K562 (cell line): ENCODE measurements at regions not wholly inside any gene's neighbourhood (a gene's known extent, or its start where the extent isn't known, plus 50 kb on each side); places are given as distances from the start of the nearest gene placed in this dataset.

Experiments
- ATAC-seq: fragments of 200-7000 bp; cut with Tn5 transposase; 3 replicates; pipeline ENCODE4 v1.9.1; 2020; ENCODE audit warnings: moderate library complexity
- BruUV-seq: library from RNA; stranded (reverse); fragments of 400-500 nt; replicated peaks from 2 replicates; lab custom pipeline; 2021; lab: Mats Ljungman, UMichigan
- CTCF ChIA-PET: fragments of 300-600 bp; formaldehyde crosslinking; extraction: SDS; loops from one replicate; lab custom pipeline; 2021; ENCODE audit warnings: low intra/inter-chr PET ratio; lab: Yijun Ruan, JAX
- POLR2A ChIA-PET: fragments of 300-600, 350-650 bp; sonication (Branson Sonifier 250); formaldehyde crosslinking; extraction: SDS; loops from one replicate; lab custom pipeline; 2021; ENCODE audit warnings: antibody characterized with exemption, inconsistent platforms; lab: Yijun Ruan, JAX
- DNase-seq, 4 experiments: peaks; one replicate each; pipeline versions ENCODE4 v3.0.0 to v3.0.0-alpha.2; 2011 to 2018; ENCODE audit warnings: low spot score in 3 of 4, mixed read lengths in 3 of 4; ENCODE audit errors: extremely low read depth in 1 of 4
- FAIRE-seq: peaks from 2 replicates; lab custom pipeline; 2011; peaks lifted over from hg19 to GRCh38; lab: Jason Lieb, UNC
- H2AFZ ChIP-seq: 2 replicates; pipeline ENCODE4 v1.6.0; 2011; ENCODE audit warnings: low read depth, low read length, control low read depth, inconsistent platforms
- H3K27ac ChIP-seq: fragments of 200-600 bp; 3 replicates; pipeline ENCODE4 v1.8.0; 2011; ENCODE audit warnings: low read depth, mild to moderate bottlenecking, control low read depth, inconsistent platforms, low read length, moderate library complexity, mixed read lengths; ENCODE audit errors: extremely low read depth
- H3K27me3 ChIP-seq, 2 experiments: fragments of 300-600 bp in 1 of 2; 2 replicates in 1 of 2; 3 replicates in 1 of 2; pipeline versions ENCODE4 v1.6.0 to v1.8.0; 2011; ENCODE audit warnings: inconsistent platforms in 2 of 2, low read length in 2 of 2, mild to moderate bottlenecking in 1 of 2, mixed read lengths in 1 of 2, moderate library complexity in 1 of 2; ENCODE audit not compliant: control insufficient read depth in 2 of 2, insufficient read depth in 2 of 2
- H3K36me3 ChIP-seq: fragments of 300-600 bp; 3 replicates; pipeline ENCODE4 v1.8.0; 2011; ENCODE audit warnings: mild to moderate bottlenecking, low read length, inconsistent platforms; ENCODE audit not compliant: control insufficient read depth, insufficient read depth
- H3K4me1 ChIP-seq, 2 experiments: fragments of 200-600 bp in 1 of 2; replicated peaks in 1 of 2; 2 replicates in 1 of 2; 3 replicates in 1 of 2; pipeline versions ENCODE4 v1.5.1 to v1.8.0; 2011; ENCODE audit warnings: inconsistent platforms in 2 of 2, low read length in 2 of 2, mild to moderate bottlenecking in 1 of 2, mixed read lengths in 1 of 2, moderate library complexity in 1 of 2; ENCODE audit not compliant: control insufficient read depth in 2 of 2, insufficient read depth in 2 of 2
- H3K4me2 ChIP-seq: 2 replicates; pipeline ENCODE4 v1.6.1; 2011; ENCODE audit warnings: low read length, control low read depth, inconsistent platforms, mixed read lengths; ENCODE audit not compliant: insufficient read depth
- H3K4me3 ChIP-seq: fragments of 200-600 bp; sonication (generic), shearing (Covaris generic); 2 replicates; pipeline ENCODE4 v1.5.1; 2016; ENCODE audit warnings: control low read depth, inconsistent platforms
- H3K79me2 ChIP-seq: fragments of 200-600 bp; 3 replicates; pipeline ENCODE4 v1.8.0; 2011; ENCODE audit warnings: low read length, inconsistent platforms; ENCODE audit not compliant: control insufficient read depth, insufficient read depth
- H3K9ac ChIP-seq, 2 experiments: 2 replicates each; pipeline versions ENCODE4 v1.6.0 to v1.6.1; 2011; ENCODE audit warnings: low read depth in 2 of 2, low read length in 2 of 2, control low read depth in 1 of 2, inconsistent platforms in 1 of 2, mild to moderate bottlenecking in 1 of 2, mixed read lengths in 1 of 2; ENCODE audit not compliant: insufficient read depth in 1 of 2
- H3K9me1 ChIP-seq: one replicate; pipeline ENCODE4 v1.6.0; 2011; ENCODE audit warnings: inconsistent platforms, mild to moderate bottlenecking, low read length, moderate library complexity; ENCODE audit not compliant: control insufficient read depth, insufficient read depth
- H3K9me3 ChIP-seq: replicated peaks from 2 replicates; pipeline ENCODE4 v1.5.1; 2011; ENCODE audit warnings: low read depth, low read length, inconsistent platforms; ENCODE audit not compliant: control insufficient read depth, insufficient read depth
- H4K20me1 ChIP-seq: replicated peaks from 2 replicates; pipeline ENCODE4 v1.6.1; 2011; ENCODE audit warnings: low read length, inconsistent platforms, mixed read lengths; ENCODE audit not compliant: control insufficient read depth, insufficient read depth
- EGR1 ChIP-seq: fragments of 450-650 bp; conservative IDR thresholded peaks from 2 replicates; pipeline ENCODE4 v1.6.1; 2017; ENCODE audit warnings: mild to moderate bottlenecking
- ETS2 ChIP-seq: IDR thresholded peaks from 2 replicates; pipeline ENCODE4 v1.6.1; 2016; ENCODE audit warnings: borderline replicate concordance, missing genetic modification characterization, mild to moderate bottlenecking, moderate library complexity, missing compliant biosample characterization; ENCODE audit not compliant: poor library complexity, severe bottlenecking
- FOSL1 ChIP-seq: fragments of 200-800 bp; sonication (Bioruptor generic); conservative IDR thresholded peaks from 2 replicates; pipeline ENCODE4 v1.6.1; 2016; ENCODE audit warnings: missing genetic modification characterization, missing compliant biosample characterization
- GATAD2A ChIP-seq: fragments of 450-650 bp; IDR thresholded peaks from 2 replicates; pipeline ENCODE4 v1.6.1; 2017
- KDM1A ChIP-seq, 2 experiments: fragments of 450-650 bp; IDR thresholded peaks; 2 replicates each; pipeline ENCODE4 v1.6.1; 2016; ENCODE audit warnings: mild to moderate bottlenecking in 2 of 2
- PREB ChIP-seq: sonication (generic); formaldehyde crosslinking; IDR thresholded peaks from 2 replicates; pipeline ENCODE4 v1.8.1; 2023; ENCODE audit warnings: mild to moderate bottlenecking, missing genetic modification reagents
- SMAD2 ChIP-seq: fragments of 150-350 bp; IDR thresholded peaks from 2 replicates; pipeline ENCODE4 v1.6.1; 2014; ENCODE audit warnings: low read depth, mild to moderate bottlenecking, low read length
- SMARCC2 ChIP-seq: fragments of 450-650 bp; IDR thresholded peaks from 2 replicates; pipeline ENCODE4 v1.6.1; 2017; ENCODE audit warnings: antibody characterized with exemption, moderate library complexity, mild to moderate bottlenecking, low read depth
- ZFP30 ChIP-seq: fragments of 250-450 bp; sonication (Bioruptor Pico); IDR thresholded peaks from 2 replicates; pipeline ENCODE4 v1.8.0; 2022; ENCODE audit warnings: moderate library complexity, mild to moderate bottlenecking, inconsistent platforms, borderline replicate concordance
- ZNF23 ChIP-seq: fragments of 250-450 bp; sonication (Bioruptor Pico); IDR thresholded peaks from 2 replicates; pipeline ENCODE4 v1.4.0; 2020; ENCODE audit warnings: mild to moderate bottlenecking
- WGBS: fragments of 100-300 bp; shearing (Covaris generic); methylation state at CpG from one replicate; pipeline ENCODE4 v1.1.6; 2016; ENCODE audit warnings: low coverage, mixed read lengths; ENCODE audit not compliant: insufficient coverage; ENCODE audit errors: missing lambda C conversion rate; 5-methylcytosine and 5-hydroxymethylcytosine counted together
- in situ Hi-C: fragments of 300-500 bp; cut with MboI; formaldehyde crosslinking; loops from 4 replicates; pipeline ENCODE4 v1.15.0; 2018; ENCODE audit warnings: inconsistent platforms, mixed read lengths
- intact Hi-C: fragments of 100-400 bp; cut with micrococcal nuclease; formaldehyde crosslinking; loops from 2 replicates; pipeline ENCODE4 v1.14.2; 2022
- TF ChIP-seq, protein P1 (sequence below): sonication (generic); formaldehyde crosslinking; IDR thresholded peaks from 2 replicates; pipeline ENCODE4 v1.9.0; 2022; ENCODE audit warnings: mild to moderate bottlenecking, missing genetic modification reagents
- TF ChIP-seq, protein P2 (sequence below), 2 experiments: fragments of 250-450 bp in 1 of 2; fragments of 450-650 bp in 1 of 2; sonication (Bioruptor Pico) in 1 of 2; IDR thresholded peaks; 2 replicates each; pipeline versions ENCODE4 v1.6.1 to v1.8.0; 2016 to 2021; ENCODE audit warnings: mild to moderate bottlenecking in 2 of 2, moderate library complexity in 2 of 2, missing compliant biosample characterization in 1 of 2, missing genetic modification characterization in 1 of 2
- TF ChIP-seq, protein P3 (sequence below): IDR thresholded peaks from 3 replicates; pipeline ENCODE4 v1.6.1; 2011; ENCODE audit warnings: borderline replicate concordance, mild to moderate bottlenecking; ENCODE audit not compliant: insufficient read length, insufficient read depth
- TF ChIP-seq, protein P4 (sequence below): fragments of 250-450 bp; sonication (Bioruptor Pico); IDR thresholded peaks from 2 replicates; pipeline ENCODE4 v1.8.0; 2021; ENCODE audit warnings: moderate library complexity, mild to moderate bottlenecking, inconsistent platforms
- TF ChIP-seq, protein P5 (sequence below), 2 experiments: fragments of 450-650 bp in 1 of 2; IDR thresholded peaks; 2 replicates each; pipeline ENCODE4 v1.6.1; 2011 to 2017; ENCODE audit warnings: low read depth in 2 of 2, antibody characterized with exemption in 1 of 2, borderline replicate concordance in 1 of 2, low read length in 1 of 2, mild to moderate bottlenecking in 1 of 2, mixed read lengths in 1 of 2; ENCODE audit not compliant: control insufficient read depth in 1 of 2

- TF ChIP-seq, protein P1, sequence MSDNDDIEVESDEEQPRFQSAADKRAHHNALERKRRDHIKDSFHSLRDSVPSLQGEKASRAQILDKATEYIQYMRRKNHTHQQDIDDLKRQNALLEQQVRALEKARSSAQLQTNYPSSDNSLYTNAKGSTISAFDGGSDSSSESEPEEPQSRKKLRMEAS (CRISPR knock-in tag) = no peak
- TF ChIP-seq, protein P2, sequence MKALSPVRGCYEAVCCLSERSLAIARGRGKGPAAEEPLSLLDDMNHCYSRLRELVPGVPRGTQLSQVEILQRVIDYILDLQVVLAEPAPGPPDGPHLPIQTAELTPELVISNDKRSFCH (CRISPR knock-in tag; IDR thresholded peaks at IDR 0.05) = no peak
- TF ChIP-seq, protein P2 (tag; IDR thresholded peaks at IDR 0.05) = no peak
- no peak for TF ChIP-seq ZFP30 (CRISPR knock-in tag)
- TF ChIP-seq, protein P3, sequence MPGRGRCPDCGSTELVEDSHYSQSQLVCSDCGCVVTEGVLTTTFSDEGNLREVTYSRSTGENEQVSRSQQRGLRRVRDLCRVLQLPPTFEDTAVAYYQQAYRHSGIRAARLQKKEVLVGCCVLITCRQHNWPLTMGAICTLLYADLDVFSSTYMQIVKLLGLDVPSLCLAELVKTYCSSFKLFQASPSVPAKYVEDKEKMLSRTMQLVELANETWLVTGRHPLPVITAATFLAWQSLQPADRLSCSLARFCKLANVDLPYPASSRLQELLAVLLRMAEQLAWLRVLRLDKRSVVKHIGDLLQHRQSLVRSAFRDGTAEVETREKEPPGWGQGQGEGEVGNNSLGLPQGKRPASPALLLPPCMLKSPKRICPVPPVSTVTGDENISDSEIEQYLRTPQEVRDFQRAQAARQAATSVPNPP = no peak
- TF ChIP-seq ZNF23 (CRISPR knock-in tag) = no peak
Observed at GRCh38 chr13:111654531-111654930, 334.1 kb downstream of the TEX29 start (continued).

DNA sequence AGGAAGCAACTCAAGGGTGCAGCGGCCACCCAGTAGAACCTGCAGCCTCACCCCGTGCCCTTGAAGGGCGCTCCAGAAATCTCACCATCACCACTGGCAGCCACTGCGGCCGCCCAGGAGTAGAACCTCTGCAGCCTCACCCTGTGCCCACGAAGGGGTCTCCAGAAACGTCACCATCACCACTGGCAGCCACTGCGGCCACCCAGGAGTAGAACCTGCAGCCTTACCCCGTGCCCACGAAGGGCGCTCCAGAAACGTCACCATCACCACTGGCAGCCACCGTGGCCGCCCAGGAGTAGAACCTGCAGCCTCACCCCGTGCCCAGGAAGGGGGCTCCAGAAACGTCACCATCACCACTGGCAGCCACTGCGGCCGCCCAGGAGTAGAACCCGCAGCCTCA is 336.0 kb downstream of the TEX29 start:
- CTCF ChIA-PET = no interaction called here
- DNase-seq (no peak), FAIRE-seq (no peak), ATAC-seq (no peak)
- Histone ChIP-seq H3K27me3 (peaks cover 0 to 16% of the 10 kb centered on the region in 2 experiments; a peak in 2 of 5 replicates), H3K36me3 (no peaks in the 10 kb centered on the region), H4K20me1 (no peaks in the 10 kb centered on the region), H2AFZ (no peak overlapping the region), H3K4me3 (no peak overlapping the region), H3K4me1 (no peaks in the 10 kb centered on the region), H3K9me3 (no peaks in the 10 kb centered on the region), H3K9ac (no peak overlapping the region), H3K79me2 (no peaks in the 10 kb centered on the region), H3K4me2 (no peak overlapping the region), H3K9me1 (no peaks in the 10 kb centered on the region), H3K27ac (no peak overlapping the region)
- WGBS = 0% methylated on average over 12 of the region's 19 CpGs
- TF ChIP-seq, protein P4, sequence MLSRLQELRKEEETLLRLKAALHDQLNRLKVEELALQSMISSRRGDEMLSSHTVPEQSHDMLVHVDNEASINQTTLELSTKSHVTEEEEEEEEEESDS = no peak
- TF ChIP-seq FOSL1 (tag) (no peak), EGR1 (no peak), ETS2 (no peak), PREB (CRISPR knock-in tag) (no peak), KDM1A (IDR thresholded peaks at IDR 0.05) (no peak), SMAD2 (no peak), SMARCC2 (no peak), GATAD2A (no peak)
- TF ChIP-seq, protein P5, sequence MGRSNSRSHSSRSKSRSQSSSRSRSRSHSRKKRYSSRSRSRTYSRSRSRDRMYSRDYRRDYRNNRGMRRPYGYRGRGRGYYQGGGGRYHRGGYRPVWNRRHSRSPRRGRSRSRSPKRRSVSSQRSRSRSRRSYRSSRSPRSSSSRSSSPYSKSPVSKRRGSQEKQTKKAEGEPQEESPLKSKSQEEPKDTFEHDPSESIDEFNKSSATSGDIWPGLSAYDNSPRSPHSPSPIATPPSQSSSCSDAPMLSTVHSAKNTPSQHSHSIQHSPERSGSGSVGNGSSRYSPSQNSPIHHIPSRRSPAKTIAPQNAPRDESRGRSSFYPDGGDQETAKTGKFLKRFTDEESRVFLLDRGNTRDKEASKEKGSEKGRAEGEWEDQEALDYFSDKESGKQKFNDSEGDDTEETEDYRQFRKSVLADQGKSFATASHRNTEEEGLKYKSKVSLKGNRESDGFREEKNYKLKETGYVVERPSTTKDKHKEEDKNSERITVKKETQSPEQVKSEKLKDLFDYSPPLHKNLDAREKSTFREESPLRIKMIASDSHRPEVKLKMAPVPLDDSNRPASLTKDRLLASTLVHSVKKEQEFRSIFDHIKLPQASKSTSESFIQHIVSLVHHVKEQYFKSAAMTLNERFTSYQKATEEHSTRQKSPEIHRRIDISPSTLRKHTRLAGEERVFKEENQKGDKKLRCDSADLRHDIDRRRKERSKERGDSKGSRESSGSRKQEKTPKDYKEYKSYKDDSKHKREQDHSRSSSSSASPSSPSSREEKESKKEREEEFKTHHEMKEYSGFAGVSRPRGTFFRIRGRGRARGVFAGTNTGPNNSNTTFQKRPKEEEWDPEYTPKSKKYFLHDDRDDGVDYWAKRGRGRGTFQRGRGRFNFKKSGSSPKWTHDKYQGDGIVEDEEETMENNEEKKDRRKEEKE (IDR thresholded peaks at IDR 0.05; ENCODE audit: borderline replicate concordance in 1 of 2, control insufficient read depth in 1 of 2, low read depth in 2 of 2, low read length in 1 of 2) = no peak
- POLR2A ChIA-PET = no interaction called here
- intact Hi-C loops (no loop called here), in situ Hi-C loops (no loop called here)
- no TSS peak for BruUV-seq
